ENCODE measurements at regions not wholly inside any gene's neighbourhood (a gene's known extent, or its start where the extent isn't known, plus 50 kb on each side); places are given as distances from the start of the nearest gene placed in this dataset.

DNA sequence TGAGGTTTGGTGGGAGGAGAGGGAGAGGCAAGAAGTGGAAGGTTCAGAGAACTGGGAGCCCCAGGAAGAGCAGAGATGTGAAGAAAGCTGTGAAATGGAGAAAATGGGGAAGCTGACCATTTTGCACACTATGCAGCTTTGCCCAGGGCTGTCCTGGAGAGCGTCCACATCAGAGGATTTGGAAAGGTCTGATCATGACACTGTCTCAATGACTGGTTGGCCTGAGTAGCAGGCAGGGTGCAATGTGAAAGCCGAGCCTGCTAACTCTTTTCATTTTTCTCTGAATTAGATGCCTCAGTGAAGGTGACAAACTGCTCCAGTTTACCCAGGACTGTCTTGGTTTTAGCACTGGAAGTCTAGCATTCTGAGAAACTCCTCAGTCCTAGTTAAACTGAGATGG lies 330.1 kb upstream of the RPS6KA3 start:
- DNase-seq = no peak

- no peak for DNase-seq
Observed at GRCh38 chrX:20595928-20596575, 329.3 kb upstream of the RPS6KA3 start.

- DNase-seq = no peak
Observed at GRCh38 chrX:20594985-20595384, 328.3 kb upstream of the RPS6KA3 start.

DNA sequence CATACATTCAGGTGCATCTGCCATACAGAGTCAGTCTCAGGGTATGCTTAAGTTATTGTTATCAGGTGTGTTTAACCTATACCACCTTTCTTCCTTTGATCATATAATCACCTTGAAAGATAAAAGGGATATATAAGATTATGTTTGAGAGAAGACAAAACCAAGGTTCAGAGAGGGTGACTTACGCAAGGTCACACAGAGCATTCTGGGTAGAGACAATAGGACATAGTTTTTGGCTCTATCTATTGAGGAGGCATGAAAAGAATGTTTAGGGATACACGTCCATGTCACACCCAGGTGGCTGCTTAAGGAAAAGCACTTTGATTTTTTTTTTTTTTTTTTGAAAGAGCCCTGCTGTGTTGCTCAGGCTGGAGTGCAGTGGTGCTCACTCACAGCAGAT lies 327.1 kb upstream of the RPS6KA3 start:
- DNase-seq = no peak

- DNase-seq = no peak
Observed at GRCh38 chrX:20593402-20593801, 326.7 kb upstream of the RPS6KA3 start.

GRCh38 chrX:20591246-20591645 lies 324.5 kb upstream of the RPS6KA3 start:
- no peak for DNase-seq

GRCh38 chrX:20585782-20586181 lies 319.1 kb upstream of the RPS6KA3 start:
- no peak for DNase-seq

DNA sequence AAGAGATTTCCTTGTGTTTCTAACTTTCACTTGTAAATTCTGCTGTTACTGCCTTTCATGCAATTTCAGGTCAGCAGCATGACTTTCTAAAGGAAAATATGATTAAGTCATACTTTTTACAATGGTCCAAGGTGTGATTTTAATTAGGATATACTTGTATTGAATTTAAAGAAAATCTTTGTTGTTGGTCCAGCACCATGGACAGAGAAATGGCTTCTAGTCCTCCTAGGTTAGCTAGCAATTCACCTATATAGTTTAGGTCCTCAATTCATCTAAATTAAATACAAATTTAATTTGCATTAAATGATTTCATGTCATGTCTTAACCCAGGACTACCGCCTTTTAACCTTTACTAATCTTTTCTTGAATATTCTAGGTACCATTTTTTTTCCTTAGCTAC lies 304.9 kb upstream of the RPS6KA3 start:
- no peak for DNase-seq

DNA sequence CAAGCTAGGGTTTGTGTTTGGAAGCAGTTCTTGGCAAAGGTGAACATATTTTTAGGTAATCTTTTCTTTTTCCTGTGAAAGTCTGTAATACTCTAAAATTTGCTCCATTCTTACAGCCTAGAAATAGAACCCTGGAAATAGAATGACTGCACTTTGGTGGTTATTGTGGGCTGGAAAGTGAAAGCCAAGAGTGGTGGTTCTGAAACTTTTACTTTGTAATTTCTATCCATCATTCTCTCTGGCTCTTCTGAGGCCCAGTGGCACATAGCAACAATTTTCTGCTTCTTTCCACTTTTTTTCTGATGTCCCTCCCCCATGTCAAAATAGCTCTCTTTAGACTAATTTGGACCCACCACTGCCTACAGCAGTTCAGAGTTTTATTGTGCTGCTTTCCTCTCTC lies 300.4 kb upstream of the RPS6KA3 start:
- DNase-seq = no peak

DNA sequence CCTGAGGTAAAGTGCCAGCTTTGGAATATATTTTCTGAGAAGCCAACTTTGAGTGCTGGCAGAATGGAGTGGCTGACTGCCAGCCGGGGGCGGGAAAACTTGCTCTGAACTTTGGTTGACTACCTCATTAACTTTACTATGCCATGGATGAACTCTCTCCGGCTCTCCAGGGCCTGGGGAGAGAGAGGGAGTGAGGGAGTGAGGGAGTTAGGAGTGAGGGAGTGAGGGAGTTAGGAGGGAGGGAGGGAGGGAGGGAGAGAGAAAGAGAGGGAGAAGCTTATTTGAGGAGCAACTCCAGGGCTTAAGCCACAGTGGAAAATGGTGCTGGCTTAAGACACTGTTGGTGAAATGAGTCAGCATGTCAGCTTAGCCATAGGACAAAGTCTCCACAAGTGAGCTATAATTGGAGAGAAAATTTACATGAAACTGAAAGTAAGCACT lies 280.9 kb upstream of the RPS6KA3 start:
- no peak for DNase-seq

- DNase-seq = no peak
Observed at GRCh38 chrX:20545538-20545937, 278.8 kb upstream of the RPS6KA3 start.

DNA sequence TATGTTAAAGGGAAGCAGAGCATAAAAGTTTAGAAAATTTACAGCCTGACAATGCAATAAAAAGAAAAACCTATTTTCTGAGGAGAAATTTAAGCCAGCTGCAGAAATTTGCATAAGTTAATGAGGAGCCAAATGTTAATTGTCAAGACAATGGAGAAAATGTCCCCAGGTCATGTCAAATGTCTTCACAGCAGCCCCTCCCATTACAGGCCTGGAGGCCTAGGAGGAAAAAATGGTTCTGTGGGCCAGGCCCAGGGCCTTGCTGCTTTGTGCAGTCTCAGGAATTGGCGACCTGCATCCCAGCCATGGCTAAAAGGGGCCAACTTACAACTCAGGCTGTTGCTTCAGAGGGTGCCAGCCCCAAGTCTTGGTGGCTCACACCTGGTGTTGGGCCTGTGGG lies 275.4 kb upstream of the RPS6KA3 start:
- no peak for DNase-seq

DNA sequence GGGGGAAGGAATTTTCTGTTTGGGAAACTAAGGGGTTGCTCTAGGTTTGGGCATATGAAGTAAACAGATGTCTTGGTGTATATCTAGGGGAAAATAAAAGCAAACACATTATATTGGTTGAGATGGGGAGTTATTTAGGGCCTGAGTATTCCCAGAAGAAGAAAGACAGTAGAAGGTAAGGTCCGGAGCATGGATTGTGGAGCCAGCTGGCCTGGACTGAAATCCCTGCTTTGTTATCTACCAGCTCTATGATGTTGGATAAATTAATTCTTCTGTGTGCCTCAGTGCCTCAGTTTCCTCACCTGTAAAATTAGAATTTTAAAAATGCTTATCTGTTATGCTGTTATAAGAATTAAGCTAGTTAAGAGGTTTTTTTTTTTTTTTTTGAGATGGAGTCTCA lies 272.3 kb upstream of the RPS6KA3 start:
- DNase-seq = no peak

GRCh38 chrX:20531667-20532066 lies 265.0 kb upstream of the RPS6KA3 start:
- DNase-seq = no peak

DNA sequence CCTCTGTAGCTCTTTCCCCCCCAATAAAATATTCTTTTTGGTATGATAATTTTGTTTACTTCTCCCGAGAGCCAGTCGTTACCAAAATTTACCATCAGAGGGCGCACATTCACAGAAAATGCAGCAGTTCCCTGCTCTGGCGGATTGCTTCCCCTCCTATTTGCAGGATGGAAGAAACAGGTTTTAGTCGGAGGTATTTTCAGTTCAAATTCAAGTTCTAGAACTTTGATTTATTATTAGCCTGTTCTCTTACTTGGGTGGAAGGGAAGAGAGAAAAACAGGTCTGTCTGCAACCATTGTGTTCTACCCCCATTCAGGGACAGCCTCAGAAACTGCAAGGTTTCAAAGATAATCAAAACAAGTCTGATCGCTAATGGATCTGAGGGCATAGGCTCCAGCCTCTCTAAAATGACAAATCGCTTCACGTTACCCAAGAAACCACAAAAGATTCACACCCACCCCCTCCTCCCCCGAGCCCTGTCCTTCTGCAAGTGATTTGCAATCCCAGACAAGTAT lies 263.8 kb upstream of the RPS6KA3 start:
- DNase-seq = peak; percentile 37 to 52

- DNase-seq = no peak
Observed at GRCh38 chrX:20529711-20530110, 263.0 kb upstream of the RPS6KA3 start.

- no peak for DNase-seq
Observed at GRCh38 chrX:20529301-20529700, 262.6 kb upstream of the RPS6KA3 start.

GRCh38 chrX:20527558-20528011 lies 260.9 kb upstream of the RPS6KA3 start:
- DNase-seq = peak in 1 of 2 donors; percentile 31

- no peak for DNase-seq
Observed at GRCh38 chrX:20527041-20527440, 260.3 kb upstream of the RPS6KA3 start.

GRCh38 chrX:20523626-20524312 lies 257.1 kb upstream of the RPS6KA3 start:
- no peak for DNase-seq

GRCh38 chrX:20522420-20522819 lies 255.7 kb upstream of the RPS6KA3 start:
- no peak for DNase-seq

DNA sequence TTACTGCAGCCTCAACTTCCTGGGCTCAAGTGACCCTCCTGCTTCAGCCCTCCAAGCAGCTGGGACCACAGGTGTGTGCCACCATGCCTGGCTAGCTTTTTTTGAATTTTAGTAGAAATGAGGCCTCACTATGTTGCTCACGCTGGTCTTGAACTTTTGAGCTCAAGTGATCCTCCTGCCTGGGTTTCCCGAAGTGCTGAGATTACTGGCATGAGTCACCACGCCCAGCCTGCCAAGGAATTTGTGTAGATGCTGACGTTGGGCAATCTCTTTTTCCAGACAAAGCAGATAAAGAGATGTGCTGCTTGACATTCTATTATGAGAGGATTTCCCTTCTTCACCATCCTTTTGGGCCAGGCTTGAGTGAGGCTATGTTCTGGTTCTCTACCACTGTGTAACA lies 254.5 kb upstream of the RPS6KA3 start:
- DNase-seq = no peak

DNA sequence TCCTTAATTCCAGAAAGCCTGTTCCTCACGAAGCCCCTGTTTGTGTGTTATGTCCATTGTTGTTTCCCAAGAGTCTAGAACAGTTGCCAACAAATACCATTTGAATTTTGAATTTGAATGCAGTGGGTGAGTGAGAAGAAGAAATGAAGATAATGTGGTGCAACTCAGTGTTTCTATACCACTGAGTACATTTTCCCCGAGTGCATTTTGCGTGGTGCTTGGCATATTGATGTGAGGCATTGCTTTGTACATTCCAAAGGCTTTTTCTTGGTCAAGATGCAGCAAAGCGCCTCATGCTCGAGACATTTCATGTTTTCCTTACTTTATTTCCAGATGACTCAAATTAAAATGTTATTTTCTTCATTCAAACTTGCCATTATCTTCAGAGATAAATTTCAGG lies 253.1 kb upstream of the RPS6KA3 start:
- DNase-seq = no peak

DNA sequence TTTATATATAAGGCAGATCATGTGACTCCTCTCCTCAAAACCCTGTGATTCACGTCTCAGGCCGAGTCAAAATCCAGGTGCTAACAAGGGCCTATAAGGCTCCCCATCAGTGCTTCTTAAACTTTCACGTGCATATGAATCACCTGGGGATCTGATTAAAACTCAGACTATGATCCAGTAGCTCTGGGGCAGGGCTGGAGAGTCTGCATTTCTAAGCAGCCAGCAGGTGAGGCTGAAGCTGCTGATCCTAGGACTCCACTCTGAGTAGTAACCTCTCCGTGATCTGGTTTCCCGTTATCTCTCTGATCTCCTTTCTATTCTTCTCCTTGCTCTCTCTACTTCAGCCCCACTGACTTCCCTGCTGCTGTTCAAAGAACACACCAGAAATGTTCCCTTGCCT lies 252.4 kb upstream of the RPS6KA3 start:
- DNase-seq = no peak

GRCh38 chrX:20517565-20517964 lies 250.9 kb upstream of the RPS6KA3 start:
- no peak for DNase-seq
